UCSD-AML1 (cell line): ENCODE measurements at regions not wholly inside any gene's neighbourhood (a gene's known extent, or its start where the extent isn't known, plus 50 kb on each side); places are given as distances from the start of the nearest gene placed in this dataset.

Experiments used
- DNase-seq: peaks from one replicate; lab custom pipeline; 2025; ENCODE audit not compliant: unreplicated experiment; lab: John Stamatoyannopoulos, UW

- DNase-seq, result no peak
Observed at GRCh38 chr1:36583980-36584782, 101.5 kb upstream of the CSF3R start.

GRCh38 chr1:36583080-36583479, 100.4 kb upstream of the CSF3R start:
- no peak for DNase-seq

DNA sequence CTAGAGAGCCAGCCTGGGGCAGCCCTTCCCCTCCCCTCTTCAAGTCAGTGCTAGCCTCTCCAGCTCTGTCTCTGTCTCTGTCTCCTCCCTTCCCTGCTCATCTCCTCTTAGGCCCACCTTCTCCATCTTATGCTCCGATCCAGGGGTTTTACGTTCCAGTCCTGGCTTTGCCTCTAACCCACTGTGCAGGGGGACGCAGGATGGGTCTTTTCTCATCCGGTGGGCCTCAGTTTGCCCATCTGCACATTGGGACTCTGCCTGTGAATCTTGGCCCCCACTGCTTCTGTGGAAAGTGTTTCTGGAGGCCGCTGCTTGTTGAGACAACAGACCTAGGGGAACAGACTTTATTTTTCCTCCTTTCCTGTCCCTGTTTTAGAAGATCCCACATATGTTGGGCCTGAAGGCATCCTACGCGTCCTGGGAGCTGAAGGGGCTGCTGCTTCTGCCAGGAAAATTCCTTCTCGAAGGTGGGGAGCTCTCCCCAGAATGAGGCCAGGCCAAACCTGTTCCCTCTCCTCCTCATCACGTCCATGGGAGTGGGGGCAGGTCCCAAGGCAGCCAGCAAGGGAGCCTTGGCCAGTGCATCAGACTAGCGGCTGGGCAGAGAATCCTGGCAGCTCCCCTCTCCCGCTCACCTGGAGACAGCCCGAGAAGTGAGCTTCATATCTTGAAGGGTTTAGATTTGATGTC, 99.5 kb upstream of the CSF3R start:
- no peak for DNase-seq

- no peak for DNase-seq
Observed at GRCh38 chr1:36580524-36580923, 97.8 kb upstream of the CSF3R start.

- no peak for DNase-seq
Observed at GRCh38 chr1:36579039-36579438, 96.3 kb upstream of the CSF3R start.

GRCh38 chr1:36576551-36577110, 93.9 kb upstream of the CSF3R start:
- DNase-seq, result no peak

- DNase-seq, result peak; percentile 53
Observed at GRCh38 chr1:36576118-36576517, 93.4 kb upstream of the CSF3R start.

DNA sequence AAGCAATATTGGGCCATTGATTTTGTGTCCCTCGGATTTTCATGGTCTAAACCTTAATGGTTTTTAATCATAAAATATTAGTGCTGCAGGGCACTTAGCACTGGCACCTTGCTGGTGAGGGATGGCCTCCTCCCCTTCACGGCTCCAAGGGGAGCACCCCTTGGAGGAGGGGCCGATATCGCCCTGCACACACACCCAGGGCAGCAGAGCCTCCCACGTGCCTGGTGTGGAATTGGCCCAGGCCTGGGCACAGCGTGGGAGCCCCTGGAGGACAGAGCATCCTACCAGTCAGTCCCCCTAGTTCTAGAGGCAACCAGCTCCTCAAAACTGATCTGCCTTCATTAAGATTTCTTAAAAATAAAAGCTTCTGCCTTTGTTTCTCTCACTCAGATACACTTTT, 90.7 kb upstream of the CSF3R start:
- no peak for DNase-seq

GRCh38 chr1:36572906-36573305, 90.2 kb upstream of the CSF3R start:
- DNase-seq, result no peak

DNA sequence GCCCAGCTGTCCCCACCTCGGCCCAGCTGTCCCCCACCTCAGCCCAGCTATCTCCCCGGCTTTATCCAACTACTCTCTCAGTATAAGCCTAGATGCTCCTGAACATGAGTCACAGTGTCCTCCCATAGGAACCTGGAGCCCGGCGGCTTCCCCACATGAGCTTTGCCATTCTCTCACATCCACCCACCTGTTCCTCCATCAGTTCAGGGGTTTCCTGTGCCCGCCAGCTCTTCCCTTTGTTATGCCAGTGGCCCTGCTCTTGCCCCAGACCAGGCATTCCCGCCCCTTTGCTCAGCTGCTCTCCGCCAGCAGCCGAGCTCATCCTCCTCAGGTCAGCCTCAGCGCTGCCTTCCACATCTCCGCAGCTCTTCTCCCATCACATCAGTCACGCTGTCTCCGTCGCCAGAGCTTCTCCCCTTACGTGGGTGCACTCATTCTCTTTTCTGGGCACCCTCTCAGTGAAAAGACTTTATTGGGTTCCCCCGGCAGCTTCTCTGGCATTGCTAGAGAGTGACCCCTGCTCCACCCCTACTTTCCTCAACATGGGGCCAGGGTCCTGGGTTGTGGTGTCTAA, 89.5 kb upstream of the CSF3R start:
- DNase-seq, result no peak

- no peak for DNase-seq
Observed at GRCh38 chr1:36571106-36571505, 88.4 kb upstream of the CSF3R start.

DNA sequence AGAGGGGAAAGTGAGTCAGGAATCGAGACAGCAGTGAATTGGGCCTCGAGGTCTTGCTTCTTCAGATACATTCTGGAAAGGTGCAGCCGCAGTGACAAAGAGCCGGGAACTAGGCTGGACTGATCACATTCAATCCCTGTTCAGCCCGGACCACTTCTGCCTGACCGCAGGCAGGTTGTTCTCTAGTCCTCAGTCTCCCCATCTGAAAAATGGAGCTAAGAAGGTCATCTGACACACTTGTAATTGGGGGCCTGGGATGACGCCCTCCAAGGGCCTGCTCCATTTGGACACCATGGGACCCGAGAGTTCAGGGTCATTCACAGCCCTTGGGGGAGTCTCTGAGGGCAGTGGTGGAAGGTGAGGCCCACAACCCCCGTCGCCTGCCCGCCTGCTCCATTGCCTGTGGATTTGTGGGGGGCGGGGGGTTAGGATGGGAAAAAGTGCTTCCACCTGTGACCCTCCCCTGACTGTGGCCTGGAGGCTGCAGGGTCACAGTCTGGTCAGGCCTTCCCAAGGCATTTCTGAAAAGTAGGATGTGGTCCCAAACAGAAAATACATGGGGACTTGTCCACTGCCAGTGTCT, 87.9 kb upstream of the CSF3R start:
- no peak for DNase-seq

- DNase-seq, result no peak
Observed at GRCh38 chr1:36570006-36570405, 87.3 kb upstream of the CSF3R start.

DNA sequence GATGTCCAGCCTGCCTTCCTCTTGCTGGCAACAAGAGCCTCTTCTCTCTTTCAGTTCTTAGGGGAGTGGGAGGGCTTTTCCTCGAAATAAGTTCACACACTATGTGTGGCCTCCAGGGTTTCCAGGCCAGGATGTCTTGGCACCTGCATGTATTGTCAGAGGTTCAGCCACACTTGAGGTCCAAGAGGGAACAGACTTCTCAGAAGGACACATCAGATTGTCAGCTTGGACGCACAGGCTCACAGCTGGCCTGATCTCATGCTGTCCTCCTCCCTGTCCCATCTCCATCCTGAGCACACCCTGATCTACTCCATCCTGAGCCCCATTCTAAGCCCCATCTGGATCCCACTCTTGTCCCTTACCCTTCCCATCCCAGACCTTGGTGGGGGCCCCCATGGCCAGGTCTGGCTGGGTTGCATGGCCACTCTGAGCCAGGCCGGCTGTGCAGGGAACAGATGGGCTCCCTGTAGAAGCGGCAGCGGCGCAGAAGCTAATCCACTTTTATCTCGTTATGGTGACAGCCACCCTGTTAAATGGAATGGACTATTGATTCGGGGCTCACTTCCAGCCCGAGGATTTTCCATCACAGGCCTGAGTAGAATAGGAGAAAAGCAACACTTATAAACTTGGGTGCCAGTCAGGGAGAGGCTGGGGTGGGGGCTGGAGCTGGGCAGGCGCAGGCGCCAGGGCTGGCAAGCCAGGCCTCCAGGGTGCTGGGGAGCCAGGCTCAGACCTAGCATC, 85.1 kb upstream of the CSF3R start:
- DNase-seq, result no peak

GRCh38 chr1:36565576-36566501, 83.1 kb upstream of the CSF3R start:
- DNase-seq, result no peak

DNA sequence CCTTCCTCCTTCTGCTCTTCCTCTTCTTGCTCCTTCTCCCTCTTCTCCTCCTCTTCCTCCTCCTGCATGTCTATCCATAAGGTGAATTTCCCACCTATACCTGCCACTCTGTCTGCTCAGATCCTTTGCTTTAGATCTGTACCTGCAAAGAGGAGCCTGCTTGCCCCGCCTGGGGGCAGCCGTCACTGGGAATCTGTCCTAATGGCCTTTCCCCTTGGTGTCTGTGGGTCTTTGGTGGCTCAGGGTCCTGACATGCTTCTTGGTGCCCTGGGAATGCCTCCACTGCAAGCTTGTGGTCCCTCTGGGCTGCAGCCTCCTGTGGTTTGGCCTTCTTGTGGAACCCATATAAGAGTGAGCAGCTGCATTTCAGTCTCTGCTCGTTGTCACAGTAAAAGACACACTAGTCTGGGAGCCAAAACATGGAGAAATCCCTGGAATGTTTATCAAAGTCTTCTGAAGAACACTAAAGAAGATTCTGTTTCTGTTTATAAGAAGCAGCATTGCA, 79.5 kb upstream of the CSF3R start:
- no peak for DNase-seq

DNA sequence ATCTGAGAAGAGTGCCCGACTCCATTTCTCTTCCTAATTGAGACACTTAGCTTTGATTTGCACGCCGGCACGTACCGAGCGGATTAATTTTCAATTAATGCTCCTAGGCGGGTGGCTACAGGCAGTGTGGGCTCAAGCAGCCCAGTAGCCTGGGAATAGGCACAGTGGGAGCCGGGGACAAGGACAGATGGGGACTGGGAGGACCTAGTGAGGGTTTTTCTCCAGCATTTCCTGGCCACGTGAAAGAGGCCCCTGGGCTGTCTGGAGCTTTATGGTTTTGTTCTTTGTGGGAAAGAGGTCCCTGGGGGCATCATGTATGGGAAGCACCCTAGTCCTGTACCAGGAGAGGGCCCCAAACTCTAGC, 78.6 kb upstream of the CSF3R start:
- no peak for DNase-seq

DNA sequence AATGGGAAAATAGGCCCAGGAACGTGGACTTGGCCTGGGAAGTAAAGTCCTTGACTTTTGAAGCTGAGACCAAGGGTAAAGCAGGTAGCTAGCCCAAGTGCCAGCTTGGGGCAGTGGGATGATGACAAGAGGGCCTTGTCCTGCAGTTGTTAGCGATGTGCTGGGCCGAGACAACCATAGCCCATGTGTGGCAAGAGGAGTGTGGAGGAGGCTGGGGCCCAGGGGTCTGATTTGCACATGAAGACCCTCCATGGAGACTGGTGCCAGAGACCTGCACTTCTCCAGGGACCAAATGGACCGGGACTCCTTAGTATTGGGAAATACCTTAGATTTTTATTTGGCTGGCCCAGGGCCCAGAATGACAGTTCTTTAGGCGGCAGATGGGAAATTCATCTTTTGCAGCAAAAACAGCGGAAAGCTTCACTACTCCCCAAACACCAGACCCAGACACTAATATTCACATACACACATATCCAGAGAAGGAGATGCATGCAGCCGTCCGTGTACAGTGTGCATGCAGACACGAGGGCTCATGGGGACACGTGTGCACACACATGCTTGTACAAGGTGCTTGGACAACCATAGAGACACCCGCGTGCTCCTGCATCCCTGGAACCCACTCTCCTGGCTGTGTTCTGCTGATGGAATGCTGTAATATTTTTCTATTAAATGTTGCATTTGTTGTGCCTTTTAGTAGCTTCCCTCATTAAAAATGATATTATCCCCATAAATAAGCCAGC, 78.1 kb upstream of the CSF3R start:
- DNase-seq, result no peak

DNA sequence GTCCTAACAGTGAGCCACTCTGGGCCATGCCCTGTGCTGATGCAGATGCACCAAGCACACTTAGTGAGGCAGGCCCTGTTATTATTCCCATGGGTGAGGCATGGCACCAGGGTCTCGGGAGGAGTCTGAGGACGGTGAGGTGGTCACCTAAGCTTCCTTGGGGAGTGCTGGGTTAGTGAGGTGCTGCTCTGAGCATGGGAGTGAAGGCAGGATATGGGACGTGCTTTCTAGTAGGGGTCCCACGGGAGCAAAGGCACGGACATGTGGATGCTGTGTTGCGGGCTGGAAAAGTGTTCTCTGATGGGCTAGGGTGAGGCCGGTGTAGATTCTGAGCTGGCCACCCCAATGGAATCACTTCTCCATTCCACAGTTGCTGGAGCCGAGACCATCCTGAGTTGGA, 77.5 kb upstream of the CSF3R start:
- no peak for DNase-seq
